ENCODE measurements at regions not wholly inside any gene's neighbourhood (a gene's known extent, or its start where the extent isn't known, plus 50 kb on each side); places are given as distances from the start of the nearest gene placed in this dataset.
A peak's percentile ranks its signal among the peaks of the same experiment; 100 is the strongest.
"Not testable (repeated sequence)": the region's sequence is repeated elsewhere in the genome, so short reads cannot be mapped to it uniquely, and the experiment has no call there.

DNA sequence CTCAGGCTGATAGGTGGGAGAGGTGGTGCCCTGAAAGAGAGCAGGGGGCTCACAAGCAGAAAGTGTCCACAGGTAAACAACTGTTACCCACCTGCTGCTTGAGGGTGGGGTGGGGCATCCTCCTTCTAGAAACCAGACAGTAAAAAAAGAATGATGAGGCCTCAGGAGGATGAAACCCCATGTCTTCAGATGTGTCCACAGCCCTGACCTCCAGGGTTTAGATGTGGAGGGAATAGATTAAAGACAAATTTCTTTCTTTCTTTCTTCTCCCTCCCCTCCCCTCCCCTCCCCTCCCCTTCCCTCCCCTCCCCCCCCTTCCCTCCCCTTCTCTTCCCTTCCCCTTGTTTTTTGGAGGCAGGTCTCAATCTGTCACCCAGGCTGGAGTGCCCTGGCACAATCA lies 333.5 kb upstream of the NUPR2 start:
- no peak for DNase-seq (ENCODE audit: low read depth)
- TF ChIP-seq, protein P1, sequence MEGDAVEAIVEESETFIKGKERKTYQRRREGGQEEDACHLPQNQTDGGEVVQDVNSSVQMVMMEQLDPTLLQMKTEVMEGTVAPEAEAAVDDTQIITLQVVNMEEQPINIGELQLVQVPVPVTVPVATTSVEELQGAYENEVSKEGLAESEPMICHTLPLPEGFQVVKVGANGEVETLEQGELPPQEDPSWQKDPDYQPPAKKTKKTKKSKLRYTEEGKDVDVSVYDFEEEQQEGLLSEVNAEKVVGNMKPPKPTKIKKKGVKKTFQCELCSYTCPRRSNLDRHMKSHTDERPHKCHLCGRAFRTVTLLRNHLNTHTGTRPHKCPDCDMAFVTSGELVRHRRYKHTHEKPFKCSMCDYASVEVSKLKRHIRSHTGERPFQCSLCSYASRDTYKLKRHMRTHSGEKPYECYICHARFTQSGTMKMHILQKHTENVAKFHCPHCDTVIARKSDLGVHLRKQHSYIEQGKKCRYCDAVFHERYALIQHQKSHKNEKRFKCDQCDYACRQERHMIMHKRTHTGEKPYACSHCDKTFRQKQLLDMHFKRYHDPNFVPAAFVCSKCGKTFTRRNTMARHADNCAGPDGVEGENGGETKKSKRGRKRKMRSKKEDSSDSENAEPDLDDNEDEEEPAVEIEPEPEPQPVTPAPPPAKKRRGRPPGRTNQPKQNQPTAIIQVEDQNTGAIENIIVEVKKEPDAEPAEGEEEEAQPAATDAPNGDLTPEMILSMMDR (conservative IDR thresholded peaks at IDR 0.05; ENCODE audit: low read depth, low read length) = no peak
- H3K4me3 ChIP-seq (ENCODE audit: low read depth, low read length) = no peak overlapping the region

DNA sequence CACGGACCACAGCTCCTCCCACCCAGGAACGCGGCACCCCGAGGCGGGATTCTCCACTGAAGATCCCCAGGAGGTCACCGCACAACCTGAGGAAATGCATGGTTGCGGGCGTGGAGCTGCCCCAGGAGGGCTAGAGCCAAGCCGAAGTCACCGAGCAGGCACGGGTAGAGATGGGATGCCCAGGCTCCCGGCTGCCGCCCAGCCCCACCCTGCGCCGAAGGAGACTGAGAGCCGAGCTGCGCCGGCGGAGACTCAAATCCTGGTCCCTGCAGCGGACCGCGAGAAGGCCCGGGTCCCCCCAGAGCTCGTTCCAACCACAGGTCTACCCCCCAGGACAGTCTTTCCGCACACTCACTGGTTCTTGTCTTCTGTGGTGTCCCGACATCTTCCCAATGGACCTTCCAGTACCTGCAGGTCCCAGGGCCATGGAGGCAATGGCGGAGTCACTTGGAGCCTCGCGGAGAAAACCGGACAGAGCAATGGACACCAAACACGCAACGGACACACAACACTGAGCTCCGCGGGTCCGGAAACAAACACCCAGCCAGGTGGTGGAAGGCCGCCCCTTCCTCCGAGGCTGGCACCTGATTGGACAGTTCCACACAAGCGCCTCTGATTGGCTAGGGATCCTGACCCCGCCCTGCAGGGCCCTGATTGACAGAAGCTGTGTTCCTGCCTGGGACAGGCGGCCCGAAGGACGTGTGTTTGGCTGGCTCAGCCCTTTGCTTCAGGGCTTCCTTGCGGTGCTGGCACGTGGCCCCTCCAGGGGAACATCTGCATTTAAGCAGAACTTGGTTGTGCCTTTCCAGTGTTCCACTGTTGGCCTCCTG lies 331.9 kb upstream of the NUPR2 start:
- DNase-seq (ENCODE audit: low read depth) = no peak
- TF ChIP-seq, protein P1 (conservative IDR thresholded peaks at IDR 0.05; ENCODE audit: low read depth, low read length) = no peak
- no peak overlapping the region for H3K4me3 ChIP-seq (ENCODE audit: low read depth, low read length)

DNA sequence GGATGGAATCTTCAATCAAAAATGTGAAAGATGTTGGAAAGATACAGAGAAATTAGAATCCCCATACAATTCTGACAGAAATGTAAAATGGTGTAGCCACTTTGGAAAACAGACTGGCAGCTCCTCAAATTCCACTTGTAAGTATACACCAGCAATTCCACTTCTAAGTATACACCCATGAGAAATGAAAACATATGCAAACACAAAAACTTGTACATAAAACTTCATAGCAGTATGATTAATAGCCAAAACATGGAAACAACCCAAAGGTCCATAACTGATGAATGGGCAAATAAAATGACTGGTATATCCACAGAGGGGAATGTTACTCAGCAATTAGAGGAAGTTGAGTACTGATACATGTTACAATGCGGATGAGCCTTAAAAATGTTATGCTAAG lies 304.3 kb upstream of the NUPR2 start:
- not testable (repeated sequence) for DNase-seq (ENCODE audit: low read depth); H3K4me3 ChIP-seq (ENCODE audit: low read depth, low read length)

DNA sequence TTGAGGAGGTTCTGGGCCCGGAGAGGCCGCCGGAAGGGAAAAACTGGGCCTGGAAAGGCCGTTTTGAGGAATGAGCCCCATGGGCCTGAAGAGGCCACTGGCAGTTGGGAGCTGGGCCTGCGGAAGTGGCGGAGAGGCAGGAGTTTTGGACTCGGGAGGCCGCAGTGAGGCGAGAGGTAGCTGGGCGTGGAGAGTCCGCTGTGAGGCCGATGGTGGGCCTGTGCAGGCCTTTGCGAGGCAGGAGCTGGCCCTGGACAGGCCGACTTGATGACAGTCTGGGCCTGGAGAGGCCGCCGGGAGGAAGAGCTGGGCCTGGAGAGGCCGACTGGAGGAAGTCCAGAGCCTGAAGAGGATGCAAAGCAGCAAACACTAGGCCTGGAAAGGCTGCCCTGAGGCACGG lies 259.0 kb upstream of the NUPR2 start:
- TF ChIP-seq, protein P1 (conservative IDR thresholded peaks at IDR 0.05; ENCODE audit: low read depth, low read length) = no peak
- no peak overlapping the region for H3K4me3 ChIP-seq (ENCODE audit: low read depth, low read length)

DNA sequence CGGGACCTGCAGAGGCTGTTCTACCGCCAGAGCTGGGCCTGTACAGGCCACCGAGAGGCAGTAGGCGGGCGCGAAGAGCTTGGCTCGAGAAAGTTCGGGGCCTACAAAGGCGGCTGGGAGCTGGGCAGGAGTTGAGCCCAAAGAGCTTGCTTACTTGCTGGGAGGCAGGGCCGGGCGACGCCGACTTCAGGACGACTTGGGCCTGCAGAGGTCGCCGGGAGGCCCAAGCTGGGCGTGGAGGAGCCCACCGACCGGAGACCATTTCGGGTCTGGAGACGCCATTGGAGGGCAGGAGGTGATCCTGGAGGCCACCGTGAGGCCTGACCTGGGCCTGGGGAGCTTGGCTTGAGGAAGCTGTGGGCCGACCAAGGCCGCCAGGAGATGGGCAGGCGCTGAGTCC lies 258.4 kb upstream of the NUPR2 start:
- DNase-seq (ENCODE audit: low read depth); H3K4me3 ChIP-seq (ENCODE audit: low read depth, low read length): not testable (repeated sequence)

More for the DNA sequence above, 259.0 kb upstream of the NUPR2 start:
- DNase-seq (ENCODE audit: low read depth) = no peak

DNA sequence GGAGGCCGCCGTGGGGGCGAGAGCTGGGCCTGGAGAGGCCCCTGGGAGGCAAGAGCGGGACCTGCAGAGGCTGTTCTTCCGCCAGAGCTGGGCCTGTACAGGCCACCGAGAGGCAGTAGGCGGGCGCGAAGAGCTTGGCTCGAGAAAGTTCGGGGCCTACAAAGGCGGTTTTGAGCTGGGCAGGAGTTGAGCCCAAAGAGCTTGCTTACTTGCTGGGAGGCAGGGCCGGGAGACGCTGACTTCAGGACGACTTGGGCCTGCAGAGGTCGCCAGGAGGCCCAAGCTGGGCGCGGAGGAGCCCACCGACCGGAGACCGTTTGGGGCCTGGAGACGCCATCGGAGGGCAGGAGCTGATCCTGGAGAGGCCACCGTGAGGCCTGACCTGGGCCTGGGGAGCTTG lies 257.1 kb upstream of the NUPR2 start:
- peak; percentile 41 for DNase-seq (ENCODE audit: low read depth)
- H3K4me3 ChIP-seq (ENCODE audit: low read depth, low read length) = not testable (repeated sequence)

DNA sequence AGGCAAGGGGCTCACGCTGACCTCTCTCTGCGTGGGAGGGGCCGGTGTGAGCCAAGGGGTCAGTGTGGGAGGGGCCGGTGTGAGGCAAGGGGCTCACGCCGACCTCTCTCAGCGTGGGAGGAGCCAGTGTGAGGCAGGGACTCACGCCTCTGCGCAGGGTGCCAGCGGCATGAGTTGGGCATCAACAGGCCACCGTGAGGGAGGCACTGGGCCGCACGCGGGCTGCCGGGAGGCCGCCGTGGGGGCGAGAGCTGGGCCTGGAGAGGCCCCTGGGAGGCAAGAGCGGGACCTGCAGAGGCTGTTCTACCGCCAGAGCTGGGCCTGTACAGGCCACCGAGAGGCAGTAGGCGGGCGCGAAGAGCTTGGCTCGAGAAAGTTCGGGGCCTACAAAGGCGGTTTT lies 255.6 kb upstream of the NUPR2 start:
- not testable (repeated sequence) for H3K4me3 ChIP-seq (ENCODE audit: low read depth, low read length); DNase-seq (ENCODE audit: low read depth)

DNA sequence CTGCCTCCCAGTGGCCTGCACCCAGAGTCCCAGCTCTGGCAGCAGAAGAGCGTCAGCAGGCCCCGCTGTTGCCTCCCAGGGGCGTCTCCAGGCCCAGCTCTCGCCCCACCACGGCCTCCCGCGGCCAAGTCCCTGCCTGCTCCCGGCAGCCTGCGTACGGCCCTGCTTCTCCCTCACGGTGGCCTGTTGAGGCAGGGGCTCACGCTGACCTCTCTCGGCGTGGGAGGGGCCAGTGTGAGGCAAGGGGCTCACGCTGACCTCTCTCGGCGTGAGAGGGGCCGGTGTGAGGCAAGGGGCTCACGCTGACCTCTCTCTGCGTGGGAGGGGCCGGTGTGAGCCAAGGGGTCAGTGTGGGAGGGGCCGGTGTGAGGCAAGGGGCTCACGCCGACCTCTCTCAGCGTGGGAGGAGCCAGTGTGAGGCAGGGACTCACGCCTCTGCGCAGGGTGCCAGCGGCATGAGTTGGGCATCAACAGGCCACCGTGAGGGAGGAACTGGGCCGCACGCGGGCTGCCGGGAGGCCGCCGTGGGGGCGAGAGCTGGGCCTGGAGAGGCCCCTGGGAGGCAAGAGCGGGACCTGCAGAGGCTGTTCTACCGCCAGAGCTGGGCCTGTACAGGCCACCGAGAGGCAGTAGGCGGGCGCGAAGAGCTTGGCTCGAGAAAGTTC lies 254.1 kb upstream of the NUPR2 start:
- not testable (repeated sequence) for DNase-seq (ENCODE audit: low read depth); H3K4me3 ChIP-seq (ENCODE audit: low read depth, low read length)

DNA sequence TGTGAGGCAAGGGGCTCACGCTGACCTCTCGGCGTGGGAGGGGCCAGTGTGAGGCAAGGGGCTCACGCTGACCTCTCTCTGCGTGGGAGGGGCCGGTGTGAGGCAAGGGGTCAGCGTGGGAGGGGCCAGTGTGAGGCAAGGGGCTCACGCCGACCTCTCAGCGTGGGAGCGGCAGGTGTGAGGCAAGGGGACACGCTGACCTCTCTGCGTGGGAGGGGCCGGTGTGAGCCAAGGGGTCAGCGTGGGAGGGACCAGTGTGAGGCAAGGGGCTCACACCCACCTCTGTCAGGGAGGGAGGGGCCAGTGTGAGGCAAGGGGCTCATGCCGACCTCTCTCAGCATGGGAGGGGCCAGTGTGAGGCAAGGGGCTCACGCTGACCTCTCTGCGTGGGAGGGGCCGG lies 251.7 kb upstream of the NUPR2 start:
- not testable (repeated sequence) for DNase-seq (ENCODE audit: low read depth); H3K4me3 ChIP-seq (ENCODE audit: low read depth, low read length)

DNA sequence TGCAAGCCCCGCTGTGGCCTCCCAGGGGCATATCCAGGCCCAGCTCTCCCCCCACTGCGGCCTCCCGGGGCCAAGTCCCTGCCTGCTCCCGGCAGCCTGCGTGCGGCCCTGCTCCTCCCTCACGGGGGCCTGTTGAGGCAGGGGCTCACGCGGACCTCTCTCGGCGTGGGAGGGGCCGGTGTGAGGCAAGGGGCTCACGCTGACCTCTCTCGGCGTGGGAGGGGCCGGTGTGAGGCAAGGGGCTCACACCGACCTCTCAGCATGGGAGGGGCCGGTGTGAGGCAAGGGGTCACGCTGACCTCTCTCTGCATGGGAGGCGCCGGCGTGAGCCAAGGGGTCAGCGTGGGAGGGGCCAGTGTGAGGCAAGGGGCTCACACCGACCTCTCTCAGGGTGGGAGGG lies 251.2 kb upstream of the NUPR2 start:
- H3K4me3 ChIP-seq (ENCODE audit: low read depth, low read length); DNase-seq (ENCODE audit: low read depth): not testable (repeated sequence)

DNA sequence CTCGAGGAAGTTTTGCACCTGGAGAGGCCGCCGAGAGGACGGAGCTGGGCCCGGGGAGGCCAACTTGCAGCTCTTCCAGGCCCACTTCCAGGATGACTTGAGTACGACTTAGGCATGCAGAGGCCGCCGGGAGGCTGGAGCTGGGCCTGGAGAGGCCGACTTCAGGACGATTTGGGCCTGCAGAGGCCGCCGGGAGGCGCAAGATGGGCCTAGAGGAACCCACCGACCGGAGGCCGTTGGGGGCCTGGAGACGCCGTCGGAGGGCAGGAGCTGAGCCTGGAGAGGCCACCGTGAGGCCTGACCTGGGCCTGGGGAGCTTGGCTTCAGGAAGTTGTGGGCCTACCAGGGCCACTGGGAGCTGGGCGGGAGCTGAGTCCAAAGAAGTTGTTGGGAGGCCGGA lies 250.5 kb upstream of the NUPR2 start:
- not testable (repeated sequence) for DNase-seq (ENCODE audit: low read depth); H3K4me3 ChIP-seq (ENCODE audit: low read depth, low read length)

DNA sequence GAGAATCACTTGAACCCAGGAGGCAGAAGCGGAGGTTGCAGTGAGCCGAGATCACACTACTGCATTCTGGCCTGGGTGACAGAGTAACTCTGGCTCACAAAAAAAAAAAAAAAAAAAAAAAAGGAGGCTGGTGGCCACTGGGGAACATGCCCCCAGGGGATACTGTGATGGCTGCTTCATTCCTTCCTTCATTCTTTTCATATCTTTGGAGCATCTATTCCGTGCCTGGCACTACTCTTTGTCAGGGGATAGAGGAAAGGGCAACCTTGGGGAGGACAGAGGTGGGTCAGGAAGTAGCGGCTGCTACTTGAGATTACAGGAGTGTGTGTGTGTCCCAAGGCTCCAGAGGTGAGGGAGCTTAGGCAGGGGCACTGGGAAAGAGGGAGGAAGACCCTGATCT lies 236.4 kb upstream of the NUPR2 start:
- not testable (repeated sequence) for DNase-seq (ENCODE audit: low read depth)

DNA sequence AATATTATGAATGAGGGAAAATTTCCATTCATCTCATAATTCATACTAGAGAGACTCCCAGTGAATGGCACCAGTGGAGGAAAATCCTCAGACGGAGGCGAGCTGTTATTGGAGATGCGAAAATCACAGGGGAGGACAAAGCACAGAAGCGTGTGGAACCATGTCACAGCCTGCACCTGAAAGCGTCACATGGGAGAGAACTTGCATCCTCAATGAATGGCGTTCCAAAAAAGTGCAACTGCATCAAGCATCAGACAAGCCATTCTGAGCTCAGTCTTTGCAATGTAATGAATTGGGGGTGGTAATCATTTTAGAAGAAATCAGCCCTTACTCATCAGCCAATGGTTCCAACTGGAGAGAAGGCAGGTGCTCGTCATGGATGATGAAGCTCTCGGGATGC lies 235.0 kb upstream of the NUPR2 start:
- not testable (repeated sequence) for DNase-seq (ENCODE audit: low read depth); H3K4me3 ChIP-seq (ENCODE audit: low read depth, low read length)

More for the DNA sequence above, 236.4 kb upstream of the NUPR2 start:
- H3K4me3 ChIP-seq (ENCODE audit: low read depth, low read length) = not testable (repeated sequence)

DNA sequence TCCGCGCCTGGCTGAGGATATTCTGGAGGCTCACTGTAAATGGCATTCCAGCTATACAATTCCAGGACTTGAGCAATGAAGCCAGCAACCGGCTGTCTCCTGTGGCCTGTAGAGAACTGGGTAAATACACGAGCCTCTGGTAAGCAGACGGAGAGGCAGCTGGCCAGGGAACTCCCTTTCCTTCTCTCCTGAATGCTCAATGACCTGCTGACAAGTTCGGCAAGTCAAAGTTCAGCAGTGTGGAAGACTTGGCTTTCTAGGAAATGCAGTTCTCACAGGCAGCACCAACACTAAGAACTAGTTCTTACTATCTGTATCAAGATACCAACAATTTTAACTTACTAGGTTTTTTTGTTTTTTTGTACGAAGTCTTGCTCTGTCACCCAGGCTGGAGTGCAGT lies 232.1 kb upstream of the NUPR2 start:
- DNase-seq (ENCODE audit: low read depth); H3K4me3 ChIP-seq (ENCODE audit: low read depth, low read length): not testable (repeated sequence)

DNA sequence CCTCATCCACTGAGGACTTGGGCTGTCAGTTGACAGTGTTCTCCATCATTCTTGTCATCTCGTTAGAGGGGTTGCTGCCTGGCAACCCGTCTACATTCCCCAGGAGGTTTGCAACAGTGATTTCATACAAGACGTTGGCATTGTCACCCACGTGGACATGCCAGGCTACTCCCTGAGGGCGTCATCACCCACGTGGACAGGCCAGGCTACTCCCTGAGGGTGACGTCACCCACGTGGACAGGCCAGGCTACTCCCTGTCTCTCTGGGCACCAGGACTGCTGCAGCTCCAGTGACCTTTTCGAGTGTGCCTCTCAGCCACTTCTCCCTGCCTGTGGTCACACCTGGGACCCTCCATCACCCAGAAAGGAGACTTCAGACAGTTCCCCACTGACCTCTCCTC lies 212.1 kb upstream of the NUPR2 start:
- not testable (repeated sequence) for DNase-seq (ENCODE audit: low read depth); H3K4me3 ChIP-seq (ENCODE audit: low read depth, low read length)
